GM12865 (cell line): ENCODE measurements at regions not wholly inside any gene's neighbourhood (a gene's known extent, or its start where the extent isn't known, plus 50 kb on each side); places are given as distances from the start of the nearest gene placed in this dataset.

Experiments used
- DNase-seq: peaks from one replicate; pipeline ENCODE4 v3.0.0; 2010; ENCODE audit warnings: low read depth
- H3K4me3 ChIP-seq: 2 replicates; pipeline ENCODE4 v1.5.1; 2011; ENCODE audit warnings: mild to moderate bottlenecking, low read depth, low read length, control low read depth
- TF ChIP-seq, protein P1 (sequence below): IDR thresholded peaks from 2 replicates; pipeline ENCODE4 v1.5.1; 2011; ENCODE audit warnings: low read length, control low read depth, low read depth, inconsistent platforms; ENCODE audit not compliant: insufficient read depth; ENCODE audit errors: missing control alignments

DNA sequence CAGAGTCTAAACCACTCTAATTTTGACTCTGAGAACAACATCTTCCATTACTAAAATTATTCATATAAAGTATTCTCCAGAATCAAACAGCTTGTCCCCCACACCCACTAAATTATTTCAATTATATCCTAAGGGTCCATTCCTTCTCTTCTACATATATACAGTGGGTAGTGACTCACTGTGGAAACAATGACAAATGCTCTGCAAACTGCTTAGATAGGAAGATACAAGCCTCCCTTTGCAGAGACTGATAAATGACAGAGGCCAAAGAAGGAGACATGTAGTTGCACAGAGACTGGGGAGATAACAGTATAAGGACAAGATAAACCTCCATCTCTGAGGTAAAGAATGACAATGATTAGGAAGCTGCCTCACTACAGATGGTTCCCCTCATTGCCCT, 1087.4 kb downstream of the AGBL1 start:
- TF ChIP-seq, protein P1, sequence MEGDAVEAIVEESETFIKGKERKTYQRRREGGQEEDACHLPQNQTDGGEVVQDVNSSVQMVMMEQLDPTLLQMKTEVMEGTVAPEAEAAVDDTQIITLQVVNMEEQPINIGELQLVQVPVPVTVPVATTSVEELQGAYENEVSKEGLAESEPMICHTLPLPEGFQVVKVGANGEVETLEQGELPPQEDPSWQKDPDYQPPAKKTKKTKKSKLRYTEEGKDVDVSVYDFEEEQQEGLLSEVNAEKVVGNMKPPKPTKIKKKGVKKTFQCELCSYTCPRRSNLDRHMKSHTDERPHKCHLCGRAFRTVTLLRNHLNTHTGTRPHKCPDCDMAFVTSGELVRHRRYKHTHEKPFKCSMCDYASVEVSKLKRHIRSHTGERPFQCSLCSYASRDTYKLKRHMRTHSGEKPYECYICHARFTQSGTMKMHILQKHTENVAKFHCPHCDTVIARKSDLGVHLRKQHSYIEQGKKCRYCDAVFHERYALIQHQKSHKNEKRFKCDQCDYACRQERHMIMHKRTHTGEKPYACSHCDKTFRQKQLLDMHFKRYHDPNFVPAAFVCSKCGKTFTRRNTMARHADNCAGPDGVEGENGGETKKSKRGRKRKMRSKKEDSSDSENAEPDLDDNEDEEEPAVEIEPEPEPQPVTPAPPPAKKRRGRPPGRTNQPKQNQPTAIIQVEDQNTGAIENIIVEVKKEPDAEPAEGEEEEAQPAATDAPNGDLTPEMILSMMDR: no peak
- no peak overlapping the region for H3K4me3 ChIP-seq
- DNase-seq: no peak

DNA sequence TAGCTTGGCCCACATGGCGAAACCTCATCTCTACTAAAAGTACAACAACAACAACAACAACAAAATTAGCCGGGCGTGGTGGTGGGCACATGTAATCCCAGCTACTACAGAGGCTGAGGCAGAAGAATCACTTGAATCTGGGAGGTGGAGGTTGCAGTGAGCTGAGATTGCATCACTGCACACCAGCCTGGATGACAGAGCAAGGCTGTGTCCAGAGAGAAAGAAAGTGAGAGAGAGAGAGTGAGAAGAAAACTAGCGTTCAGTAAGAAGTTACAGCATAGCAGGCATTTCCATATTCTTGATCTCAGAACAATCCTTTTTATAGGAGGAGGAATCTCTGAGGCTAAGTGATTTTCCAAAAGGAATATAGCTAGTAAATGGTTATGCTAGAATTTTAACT, 1076.1 kb downstream of the AGBL1 start:
- DNase-seq: no peak
- no peak overlapping the region for H3K4me3 ChIP-seq
- TF ChIP-seq, protein P1: no peak

DNA sequence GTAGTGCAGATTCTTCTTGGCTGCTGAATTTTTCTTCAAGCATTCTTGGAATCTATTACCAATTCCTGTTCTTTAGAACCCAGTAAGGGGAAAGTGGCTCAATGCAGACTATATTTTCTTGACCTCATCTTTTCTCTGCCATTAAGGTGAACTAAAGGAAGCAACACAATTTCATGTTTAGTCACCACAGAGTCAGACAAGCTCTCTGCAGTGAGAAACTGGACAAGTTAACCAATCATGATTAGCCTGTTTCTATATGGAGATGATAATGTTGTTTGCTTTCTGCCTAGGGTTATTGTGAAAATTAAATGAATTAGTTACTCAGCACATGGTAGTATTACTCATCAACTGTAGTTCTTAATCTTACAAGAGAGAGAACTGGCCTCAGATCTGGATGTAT, 1075.1 kb downstream of the AGBL1 start:
- no peak overlapping the region for H3K4me3 ChIP-seq
- DNase-seq: no peak
- TF ChIP-seq, protein P1: no peak

DNA sequence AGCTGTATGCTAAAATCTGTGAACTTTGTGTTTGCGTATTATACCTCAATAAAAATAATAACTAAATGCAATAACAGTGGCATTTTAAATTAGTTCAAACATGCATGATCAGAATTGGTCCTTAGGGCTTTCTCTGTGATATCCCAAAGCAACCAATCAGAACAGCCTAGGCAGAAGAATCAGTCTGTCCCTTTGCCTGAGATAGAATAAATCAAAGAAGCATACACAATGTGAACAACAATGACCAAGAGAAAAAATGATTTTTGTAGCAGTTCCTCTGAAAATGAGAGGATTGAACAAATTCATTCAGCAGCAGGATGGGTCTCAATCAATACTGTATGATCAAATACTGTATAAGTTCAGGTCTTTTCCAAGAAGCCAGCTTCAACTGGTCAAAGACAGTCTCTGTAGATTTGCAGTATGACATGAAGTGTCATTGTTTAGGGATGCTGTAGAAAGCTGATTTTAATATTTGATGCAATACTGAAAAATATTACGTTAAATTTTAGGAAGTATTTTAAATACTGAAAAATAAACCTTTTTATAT, 1071.6 kb downstream of the AGBL1 start:
- no peak for DNase-seq
- TF ChIP-seq, protein P1: no peak
- no peak overlapping the region for H3K4me3 ChIP-seq

DNA sequence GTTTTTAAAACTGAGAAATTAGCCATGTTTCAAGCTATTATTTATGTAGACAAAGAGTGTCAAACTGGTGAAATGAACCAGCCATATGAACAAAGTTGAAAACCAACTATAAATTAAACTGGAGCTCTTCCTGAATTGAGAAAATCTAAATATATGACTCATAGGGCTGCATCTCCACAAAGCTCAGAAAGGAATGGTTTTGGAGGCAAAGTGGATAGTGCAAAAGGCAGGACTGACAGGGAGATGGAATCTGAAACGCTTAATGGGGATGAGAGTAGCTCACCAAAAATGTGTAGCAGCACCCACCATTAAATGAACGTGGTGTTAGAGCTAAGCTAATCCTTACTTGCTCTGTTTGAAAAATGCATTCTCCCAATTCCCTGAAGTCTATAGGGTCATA, 1066.0 kb downstream of the AGBL1 start:
- no peak for DNase-seq
- TF ChIP-seq, protein P1: no peak
- H3K4me3 ChIP-seq: no peak overlapping the region

DNA sequence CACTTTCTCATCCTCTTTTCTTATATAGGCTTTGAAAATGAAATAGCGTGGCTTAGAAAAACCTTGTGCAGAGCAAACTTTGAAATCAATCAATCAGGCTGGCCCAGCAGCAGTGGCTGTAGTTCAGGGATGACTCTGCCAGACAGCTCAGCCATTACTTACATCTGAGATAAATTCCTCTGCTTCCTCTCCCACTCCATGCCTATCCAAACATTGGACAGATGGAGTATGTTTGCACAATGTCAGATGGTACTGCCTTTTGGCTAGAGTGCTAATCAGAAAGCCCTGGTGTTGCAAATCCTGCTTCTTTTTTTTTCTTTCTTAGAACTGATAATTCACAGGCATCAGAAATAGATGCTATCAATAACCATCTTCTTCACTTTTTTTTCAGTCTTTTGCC, 1065.1 kb downstream of the AGBL1 start:
- H3K4me3 ChIP-seq: no peak overlapping the region
- no peak for DNase-seq
- TF ChIP-seq, protein P1: no peak

DNA sequence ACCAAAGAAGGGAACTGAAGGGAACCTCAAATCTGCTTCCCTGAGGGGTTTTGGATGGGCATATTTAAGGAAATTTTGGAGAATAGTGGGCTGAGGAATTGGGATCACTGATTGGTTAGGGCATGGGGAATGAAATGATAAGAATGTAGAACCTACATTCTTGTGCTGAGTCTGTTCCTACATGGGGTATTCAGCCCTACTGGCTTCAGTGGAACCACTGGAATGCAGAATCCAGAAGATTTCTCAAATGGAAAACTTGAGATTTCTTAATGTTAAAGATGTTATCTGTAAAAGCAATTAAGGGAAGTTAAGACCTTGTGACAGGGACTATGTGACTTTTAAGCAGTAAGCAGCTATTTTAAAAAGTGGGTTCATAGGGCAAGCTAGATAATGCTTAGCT, 1062.4 kb downstream of the AGBL1 start:
- TF ChIP-seq, protein P1: no peak
- DNase-seq: no peak
- no peak overlapping the region for H3K4me3 ChIP-seq
